GM19397 (cell line): ENCODE measurements at regions not wholly inside any gene's neighbourhood (a gene's known extent, or its start where the extent isn't known, plus 50 kb on each side); places are given as distances from the start of the nearest gene placed in this dataset.

ENCODE experiments used
- ATAC-seq: cut with Tn5 transposase; IDR thresholded peaks from one replicate; pipeline ENCODE4 v1.9.1; 2021; ENCODE audit warnings: mild to moderate bottlenecking, moderate library complexity; ENCODE audit not compliant: unreplicated experiment

DNA sequence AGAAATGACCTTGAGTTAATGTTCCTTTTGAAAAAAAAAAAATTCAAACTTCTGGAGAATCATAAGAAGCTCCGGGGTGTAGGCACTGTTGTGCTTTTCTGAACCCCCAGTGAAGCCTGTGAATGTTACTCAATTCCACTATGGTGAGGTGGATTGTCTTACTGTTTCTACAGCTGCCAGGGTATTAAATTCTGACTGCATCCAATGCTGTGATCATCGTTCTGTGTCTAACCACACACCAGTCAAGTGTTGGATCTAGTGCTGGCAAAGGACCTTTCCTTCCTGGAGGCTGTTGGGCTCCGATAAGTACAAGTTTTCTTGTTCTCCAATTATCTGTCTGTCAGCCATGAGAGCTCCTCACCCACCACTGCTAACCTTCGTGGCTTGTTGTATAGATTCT, 162.0 kb upstream of the EPHA7 start:
- no peak for ATAC-seq

DNA sequence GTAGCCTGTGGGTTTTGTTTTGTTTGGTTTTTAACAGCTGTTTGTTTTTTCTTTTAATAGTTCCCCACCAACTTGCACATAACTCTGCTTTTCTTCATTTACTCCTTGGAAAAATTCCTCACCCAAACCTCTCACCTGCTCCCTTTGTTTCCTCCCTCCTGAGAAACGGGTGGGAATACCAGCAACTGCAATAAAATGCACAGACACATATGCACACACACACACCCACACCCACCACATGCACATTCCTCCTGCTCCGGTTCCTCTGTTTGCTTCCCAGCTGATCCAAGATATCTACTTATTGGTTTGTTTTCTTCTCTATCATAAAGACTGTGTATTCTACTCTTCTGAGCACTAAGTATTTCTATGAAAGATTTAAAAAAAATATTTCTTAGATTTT, 161.1 kb upstream of the EPHA7 start:
- ATAC-seq = no peak

DNA sequence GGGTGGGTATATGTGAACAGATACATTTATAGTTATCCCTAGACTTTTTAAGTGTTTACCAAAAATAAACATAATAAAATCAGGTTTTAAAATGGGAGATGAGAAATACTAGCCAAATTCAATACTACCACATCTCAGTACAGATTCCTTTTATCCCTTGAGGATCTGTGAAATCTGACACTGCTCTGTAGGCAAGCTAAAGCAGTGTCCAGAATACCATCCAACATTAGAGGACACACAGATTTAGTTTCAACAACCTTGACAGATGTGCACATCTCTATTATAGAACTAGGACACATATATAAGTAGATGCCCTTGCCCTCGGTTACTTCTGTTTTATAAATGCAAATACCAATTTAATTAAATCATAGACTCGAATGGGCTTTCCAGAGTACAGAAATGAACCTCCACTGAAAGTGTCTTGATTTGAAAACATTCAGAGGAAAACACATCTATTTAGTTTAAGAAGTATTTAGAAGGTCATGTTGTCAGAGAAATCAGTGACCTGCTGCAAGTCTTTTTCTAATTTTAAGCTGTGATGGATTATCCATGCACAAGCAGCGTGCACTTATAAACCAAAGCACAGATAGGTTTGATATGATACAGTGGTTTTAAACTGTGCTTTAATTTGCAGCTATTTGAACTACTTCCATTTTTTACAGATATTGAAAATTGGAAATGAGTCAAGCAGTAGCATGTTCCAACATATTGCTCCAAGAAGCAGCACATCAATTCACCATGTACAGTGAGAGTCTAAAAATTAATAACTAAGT, 156.3 kb upstream of the EPHA7 start:
- no peak for ATAC-seq

DNA sequence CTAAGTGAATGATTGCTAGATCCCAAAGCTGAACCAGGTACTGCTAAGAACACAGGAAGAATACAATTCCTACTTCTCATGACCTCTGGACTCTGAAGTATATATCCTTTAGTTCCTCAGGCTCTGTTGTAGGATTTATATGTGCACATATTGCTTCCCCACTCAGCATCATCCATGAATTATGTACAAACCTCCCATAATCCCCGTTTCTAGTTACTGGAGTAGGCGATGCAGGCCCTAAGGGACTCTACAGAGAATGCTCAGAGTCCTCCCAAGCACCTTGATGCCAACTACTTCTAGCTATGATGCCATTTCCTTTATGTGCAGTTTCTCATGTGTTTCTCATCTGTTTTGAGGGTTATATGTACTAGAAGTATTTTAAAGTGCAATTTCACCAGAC, 154.9 kb upstream of the EPHA7 start:
- ATAC-seq = no peak

DNA sequence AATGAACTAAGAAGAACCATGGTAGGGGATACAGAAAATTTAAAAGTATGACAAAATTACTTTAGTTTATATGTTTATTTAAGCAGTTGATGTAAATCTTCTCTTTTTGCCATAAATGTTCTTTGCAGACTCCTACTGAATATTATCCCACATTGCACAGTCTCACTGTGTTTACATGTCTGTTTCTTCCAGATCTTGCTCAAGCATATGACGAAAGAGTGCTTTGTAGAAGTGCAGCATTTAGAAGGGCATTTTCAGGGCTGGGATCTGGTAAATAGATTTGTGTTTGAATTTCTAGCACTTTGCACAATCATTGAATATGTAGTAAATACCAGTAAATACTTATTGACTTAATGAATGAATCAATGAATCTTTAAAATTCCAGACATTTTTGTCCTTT, 152.0 kb upstream of the EPHA7 start:
- ATAC-seq = no peak

DNA sequence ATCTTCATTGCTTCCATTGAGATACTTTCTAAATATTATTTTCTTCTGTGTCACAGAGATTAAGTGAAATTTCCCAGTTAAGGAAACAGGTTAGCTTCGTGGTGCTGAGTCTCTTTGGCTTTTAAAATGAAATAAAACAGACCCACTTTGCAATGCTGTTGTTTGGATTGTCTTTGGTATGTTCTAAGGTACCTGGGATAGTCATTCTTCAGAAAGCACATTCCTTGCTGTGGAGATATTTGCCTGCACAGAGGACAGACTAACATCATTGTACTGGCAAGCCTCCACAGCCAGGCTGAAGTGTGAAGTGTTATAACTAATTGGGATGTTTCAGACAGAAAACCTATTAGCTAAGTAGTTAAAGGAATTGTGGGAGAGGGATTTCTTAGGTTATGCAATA, 148.8 kb upstream of the EPHA7 start:
- ATAC-seq = no peak

DNA sequence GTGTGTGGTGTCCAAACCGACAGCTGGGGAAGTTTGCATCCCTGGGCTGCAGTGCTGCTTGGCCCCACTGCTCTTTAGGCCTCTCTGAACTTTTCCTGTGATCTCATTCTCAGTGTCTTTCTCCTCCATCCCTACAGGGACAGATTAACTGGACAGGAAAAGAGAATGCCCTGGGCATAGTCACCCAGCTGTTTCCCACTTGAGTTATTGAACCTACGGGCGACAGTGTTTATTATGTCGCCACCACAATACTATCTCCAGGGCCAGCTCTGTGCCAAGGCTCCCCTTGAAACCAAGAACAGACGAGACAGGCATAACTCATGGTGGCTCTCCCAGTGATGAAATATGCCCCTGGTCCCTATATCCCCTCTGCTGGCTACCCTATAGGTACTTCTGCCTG, 147.8 kb upstream of the EPHA7 start:
- no peak for ATAC-seq

DNA sequence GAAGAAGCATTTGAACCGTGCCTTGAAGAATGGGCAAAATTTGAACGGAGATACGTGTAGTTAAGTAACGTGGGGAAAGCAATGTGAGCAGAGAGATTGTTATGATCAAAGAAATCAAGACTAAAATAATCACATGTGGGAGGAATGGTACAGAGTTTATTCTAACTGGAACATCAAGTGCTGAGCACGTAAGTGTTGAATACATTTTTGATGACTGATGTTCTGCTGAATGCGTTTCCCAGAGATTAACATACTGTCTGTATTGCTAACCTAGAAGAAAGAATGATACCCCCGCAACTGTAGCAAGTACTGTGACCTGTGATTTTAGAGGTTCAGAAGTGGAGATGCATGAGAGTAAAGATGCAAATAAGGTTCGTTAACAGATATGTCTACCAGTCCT, 146.9 kb upstream of the EPHA7 start:
- ATAC-seq = no peak

DNA sequence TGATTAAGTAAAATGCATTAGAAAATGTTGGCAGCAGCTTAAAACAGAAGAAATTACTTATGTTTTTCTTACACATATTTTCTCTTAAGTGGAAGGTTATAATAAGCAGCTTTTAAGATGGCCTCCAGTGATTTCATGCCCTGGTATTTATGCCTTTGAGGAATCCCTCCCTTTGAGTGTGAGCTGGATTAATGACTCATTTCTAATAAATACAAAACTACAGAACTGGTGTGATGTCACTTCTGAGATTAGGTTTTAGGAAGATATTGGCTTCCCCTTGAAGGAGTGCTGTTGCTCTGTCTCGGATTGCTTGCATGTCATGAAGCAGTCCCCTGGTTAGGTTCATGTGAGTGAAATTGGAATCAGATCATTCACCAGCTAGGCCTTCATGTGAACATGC, 143.2 kb upstream of the EPHA7 start:
- ATAC-seq = no peak

DNA sequence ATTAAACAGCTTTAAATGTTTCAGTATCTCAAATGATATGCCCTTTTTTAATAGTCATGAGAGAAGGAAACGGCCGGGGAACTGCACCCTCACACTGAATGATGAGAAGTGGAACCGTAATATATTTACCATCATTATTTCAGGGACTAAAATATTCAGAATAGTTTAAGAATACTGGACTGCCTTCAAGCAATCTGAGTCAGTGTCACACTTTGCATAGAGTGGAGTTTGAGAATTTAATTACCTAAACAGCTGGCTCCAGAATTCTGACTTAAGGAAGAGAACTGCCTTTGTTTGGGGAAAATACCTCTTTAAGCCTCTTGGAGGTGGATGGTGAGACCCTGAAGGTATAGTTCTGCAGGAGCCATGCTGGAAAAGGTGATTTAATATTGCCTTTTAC, 135.9 kb upstream of the EPHA7 start:
- no peak for ATAC-seq

DNA sequence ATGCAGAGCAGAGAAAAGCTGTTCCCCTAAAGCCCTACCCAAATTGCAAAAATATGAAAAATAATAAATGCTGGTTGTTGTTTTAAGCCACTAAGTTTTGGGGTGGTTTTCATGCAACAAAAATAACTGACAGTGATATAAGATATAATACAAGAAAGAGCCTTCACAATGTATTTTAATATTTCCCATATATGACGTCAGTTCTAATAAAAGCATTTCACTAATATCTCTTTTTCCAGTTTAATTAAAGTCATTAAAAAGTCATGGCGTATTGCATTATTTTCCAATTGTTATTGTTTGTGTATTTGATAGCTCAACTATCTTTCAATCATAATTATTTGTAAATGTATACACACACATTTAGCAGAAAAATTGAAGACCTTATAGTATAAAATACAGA, 134.7 kb upstream of the EPHA7 start:
- no peak for ATAC-seq

DNA sequence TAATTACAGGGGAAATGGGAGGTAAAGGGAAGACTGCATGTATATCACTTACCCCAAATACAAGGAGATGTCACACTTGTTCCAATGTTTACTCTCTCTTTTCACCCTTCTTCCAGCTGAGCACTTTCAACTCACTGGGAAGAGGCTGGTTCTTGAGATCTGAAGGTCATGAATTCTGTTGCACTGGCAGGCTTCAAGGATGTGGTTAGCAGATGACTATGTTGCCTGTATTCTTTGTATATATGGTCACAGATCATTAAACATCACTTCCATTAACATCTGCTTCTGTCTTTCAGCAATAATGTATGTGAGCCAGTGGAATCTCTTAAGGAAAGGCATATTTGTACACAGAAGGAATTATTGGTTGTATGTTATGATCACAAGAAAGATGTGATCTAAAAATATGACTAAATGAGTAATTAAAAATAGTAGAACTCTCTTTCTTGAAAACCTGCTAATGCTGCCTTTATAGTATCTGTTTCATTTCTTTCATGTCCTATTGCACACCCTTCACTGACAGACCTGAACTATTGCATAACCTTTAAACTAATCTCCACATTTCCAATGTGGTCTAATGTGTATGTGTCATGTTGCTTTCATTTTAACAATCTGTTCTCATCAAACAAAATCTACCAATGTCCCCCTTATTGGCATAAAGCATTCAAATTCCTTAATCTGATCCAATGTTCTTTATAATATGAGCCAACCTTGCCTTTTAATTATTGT, 131.4 kb upstream of the EPHA7 start:
- no peak for ATAC-seq

DNA sequence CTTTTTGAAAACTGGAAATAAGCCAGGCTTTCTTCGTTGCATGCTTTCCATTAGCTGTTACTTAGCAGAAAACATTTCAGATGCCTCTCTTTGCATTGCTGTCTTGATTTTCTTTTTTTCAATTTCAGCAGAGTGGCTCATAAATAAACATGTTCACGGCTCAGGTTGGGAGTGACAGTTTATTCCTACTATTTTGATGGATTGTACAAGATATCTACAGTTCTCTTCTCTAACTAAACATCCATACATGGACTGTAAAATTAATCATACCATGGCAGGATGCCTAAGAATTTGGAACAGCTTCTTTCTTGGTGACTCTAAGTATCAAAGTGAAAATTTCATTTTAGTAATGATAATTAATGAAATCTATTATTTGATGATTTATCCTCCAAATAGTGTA, 130.5 kb upstream of the EPHA7 start:
- no peak for ATAC-seq

DNA sequence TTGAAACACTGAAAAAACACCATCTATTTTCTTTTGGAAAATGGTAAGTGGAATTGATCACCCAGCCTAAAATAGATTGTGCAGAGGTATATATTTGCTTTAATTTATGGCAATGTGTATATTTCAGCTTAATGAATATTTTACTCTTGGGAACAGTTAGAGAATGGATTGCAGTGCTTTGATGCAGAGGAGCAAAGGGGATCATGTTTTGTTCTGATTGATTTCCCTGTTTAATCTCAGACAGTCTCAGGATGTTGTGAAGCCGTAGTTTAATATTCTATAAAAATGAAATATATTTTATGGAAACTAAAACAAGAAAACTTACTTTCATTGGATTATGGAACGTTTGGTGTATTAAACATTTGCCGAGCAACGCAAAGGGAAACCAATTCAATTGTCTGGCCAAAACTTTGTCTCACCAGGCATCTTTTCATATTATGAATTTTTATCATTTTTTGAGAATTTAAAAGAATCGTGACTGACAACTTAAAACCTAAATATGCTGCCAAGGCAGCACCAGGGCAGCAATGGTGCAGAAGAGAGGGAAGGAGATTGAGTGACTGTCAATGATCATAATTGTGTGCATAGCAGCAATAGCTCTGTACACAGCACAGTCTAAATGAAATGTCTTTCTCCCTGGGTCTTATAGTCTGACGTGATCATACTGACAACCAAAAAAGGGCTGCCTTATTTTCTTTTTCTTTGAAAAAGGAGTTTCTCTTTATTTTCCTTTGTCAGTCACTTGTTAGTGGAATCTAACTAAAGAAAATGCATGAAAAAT, 105.5 kb upstream of the EPHA7 start:
- ATAC-seq = no peak

DNA sequence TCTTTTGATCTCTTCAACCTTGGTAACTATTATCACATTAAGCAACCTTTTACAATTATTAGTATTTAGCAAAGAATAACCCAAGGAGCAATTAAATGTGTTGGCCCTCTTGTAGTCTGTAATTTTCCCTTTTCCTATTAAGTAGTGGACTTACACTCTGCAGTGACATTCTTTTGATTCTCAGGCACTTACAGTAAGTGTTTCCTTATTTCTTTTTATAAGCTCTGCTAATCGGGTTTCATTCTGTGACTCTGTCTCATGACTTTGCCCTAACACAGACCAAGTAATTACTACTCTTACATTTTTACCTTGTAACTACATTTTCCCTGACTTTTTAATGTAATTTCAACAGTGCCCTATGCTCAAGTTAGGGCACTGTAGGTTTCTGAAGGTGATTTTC, 104.0 kb upstream of the EPHA7 start:
- ATAC-seq = no peak

DNA sequence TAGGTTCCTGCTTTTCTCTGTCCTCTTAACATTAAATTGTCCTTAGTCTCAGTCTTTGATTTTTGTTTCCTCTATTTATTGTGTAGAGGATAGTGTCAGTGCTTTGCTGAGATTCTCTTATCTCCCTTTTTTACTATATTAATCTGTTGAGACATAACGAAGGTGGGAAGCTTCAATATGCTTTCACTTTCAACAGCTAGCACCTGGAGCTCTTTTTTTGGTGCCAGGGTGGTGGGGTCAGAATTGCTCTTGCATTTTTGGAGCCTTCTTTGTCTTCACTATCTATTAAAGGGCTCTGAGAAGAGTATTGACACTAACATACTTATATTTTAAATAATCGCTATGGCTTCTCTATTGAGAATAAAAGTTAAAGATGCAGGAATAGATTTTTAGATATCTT, 97.1 kb upstream of the EPHA7 start:
- no peak for ATAC-seq

DNA sequence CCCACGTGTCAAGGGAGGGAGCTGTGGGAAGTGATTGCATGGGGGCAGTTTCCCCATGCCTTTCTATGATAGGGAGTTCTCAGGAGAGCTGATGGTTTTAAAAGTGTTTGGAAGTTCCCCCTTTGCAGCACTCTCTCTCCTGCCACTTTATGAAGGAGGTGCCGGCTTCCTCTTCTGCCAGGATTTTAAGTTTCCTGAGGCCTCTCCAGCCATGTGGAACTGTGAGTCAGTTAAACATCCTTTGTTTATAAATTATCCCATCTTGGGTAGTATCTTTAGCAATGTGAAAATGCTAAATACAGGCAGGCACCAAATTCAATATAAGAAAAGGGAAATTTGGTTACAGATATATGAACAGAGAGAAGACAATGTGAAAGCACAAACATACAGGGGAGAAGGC, 96.4 kb upstream of the EPHA7 start:
- no peak for ATAC-seq

DNA sequence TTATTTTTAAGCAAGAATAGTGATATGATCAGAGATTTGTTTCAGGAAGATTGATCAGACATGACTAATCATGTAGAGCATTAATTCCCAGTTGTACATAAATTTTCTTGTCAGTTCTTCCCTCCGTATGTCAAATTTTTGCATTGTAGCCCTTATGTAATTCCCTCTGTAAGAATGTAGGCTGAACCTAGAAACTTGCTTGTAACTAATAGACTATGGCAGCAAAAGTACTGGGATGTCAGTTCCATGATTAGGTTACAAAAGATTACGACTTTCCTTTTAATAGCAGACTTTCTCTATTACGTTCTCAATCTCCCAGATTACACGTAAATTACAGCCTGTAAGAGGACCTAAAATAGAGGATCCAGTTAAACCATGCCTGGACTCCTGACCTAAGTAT, 79.4 kb upstream of the EPHA7 start:
- no peak for ATAC-seq

DNA sequence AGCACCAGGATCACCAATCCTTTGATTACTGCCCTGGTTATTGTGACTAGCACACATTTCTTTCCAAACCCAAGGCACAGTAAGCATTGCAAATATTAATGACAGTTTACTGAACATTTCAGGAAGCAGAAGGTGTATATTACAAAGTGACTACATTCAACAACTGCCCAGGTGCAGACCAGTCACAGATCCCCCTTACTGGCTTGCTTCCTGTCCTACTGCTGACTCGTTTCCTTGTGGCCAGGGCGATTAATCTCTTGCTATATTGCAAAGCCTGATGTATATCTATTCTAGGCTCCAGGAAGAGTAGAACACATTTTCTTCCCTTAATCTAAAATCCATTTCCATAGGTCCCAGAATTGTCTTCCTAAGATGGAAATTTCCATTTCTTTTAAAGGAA, 77.2 kb upstream of the EPHA7 start:
- ATAC-seq = no peak

DNA sequence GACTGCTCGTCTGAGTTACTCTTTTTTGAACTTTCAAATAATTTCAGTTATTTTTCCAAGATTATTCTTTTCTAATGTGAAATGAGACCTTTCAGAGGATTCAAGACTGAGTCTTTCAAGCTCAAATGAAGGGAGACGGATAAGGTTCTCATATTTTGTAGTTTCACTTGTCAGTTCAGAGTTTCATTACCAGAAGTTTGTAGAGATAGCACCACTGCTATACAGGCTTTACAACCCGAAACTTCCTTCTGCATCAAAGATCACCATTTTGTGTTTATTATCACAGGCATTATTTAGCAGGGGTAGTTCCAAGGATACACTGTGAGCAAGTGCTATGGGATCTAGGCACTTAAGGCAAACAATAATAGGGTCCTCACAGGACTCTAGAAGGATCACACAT, 74.7 kb upstream of the EPHA7 start:
- ATAC-seq = no peak

DNA sequence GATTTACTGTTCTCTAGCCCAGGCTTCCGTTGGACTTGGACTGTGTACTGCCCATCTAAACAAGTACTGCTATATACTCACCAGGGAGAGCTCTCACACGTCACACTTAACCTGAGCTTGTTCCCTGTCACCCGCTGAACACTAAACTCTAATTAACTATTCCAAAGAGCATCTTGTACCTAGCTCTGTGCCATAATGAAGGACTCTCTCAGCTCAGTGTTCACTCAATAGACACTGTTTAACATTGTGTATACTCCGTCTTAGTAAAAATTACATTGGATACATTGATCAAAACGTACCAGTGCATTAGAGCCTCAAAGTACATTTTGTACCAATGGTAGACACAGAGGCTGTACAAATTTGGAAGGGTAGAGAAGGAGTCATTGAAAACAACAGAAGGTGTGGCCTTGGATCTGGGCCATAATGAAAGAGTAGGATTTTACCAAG, 55.4 kb upstream of the EPHA7 start:
- ATAC-seq = no peak

DNA sequence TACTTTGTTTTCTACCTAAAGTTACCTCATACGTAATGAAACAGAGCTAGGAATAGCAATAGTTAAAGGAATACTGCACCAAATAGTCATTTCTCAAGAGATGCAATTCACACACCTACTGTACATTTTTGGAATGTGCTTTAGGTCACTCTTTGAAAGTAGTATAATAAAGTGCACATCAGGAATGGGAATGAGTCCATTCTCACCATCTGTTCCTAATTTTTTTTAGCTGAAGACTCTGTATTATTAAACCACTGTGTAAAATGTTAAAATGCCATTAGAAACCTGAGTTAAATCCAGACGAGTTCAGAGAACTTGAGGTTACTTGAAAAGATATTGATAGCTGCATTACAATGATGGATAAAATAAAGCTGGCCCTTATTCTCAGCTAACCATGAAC, 51.9 kb upstream of the EPHA7 start:
- ATAC-seq = no peak
